ENCODE measurements at regions not wholly inside any gene's neighbourhood (a gene's known extent, or its start where the extent isn't known, plus 50 kb on each side); places are given as distances from the start of the nearest gene placed in this dataset.
A peak's percentile ranks its signal among the peaks of the same experiment; 100 is the strongest.
"Not testable (repeated sequence)": the region's sequence is repeated elsewhere in the genome, so short reads cannot be mapped to it uniquely, and the experiment has no call there.

DNA sequence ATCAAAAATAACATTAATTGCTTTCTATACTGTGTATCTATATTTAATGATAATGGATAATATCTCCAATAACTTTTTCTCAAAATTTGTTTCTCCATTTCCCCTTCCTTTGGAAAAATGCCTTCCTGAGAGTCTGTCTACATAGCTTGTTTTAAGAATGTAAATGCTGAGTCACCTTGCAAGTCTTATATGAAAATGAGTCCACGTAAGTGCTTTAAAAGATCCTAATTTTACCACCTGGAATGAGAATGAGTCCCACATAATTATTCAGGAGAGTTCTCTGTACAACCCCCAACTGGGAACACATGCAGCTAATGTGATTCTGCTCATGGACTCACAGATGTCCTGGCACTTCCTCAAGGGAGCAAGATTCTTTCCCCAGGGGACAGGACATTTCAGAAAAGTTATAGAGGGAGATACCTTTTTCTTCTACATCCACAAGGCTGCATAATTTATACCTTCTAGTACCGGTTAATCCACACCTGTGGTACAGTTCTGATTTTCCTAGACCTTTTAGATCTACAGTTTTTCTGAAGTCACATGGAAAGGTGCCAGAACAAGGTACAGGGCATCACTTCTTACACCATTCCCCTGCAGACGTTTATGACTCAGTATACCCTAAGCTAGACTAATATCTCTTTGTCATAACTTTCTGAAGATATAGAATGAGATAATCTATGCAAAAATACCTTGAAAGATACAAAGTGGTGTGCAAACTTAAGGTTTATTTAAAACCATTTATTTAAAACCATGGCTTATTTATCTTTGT, 314.1 kb downstream of the CETN3 start:
- no peaks in the 10 kb centered on the region for H3K9me3 ChIP-seq
- H3K27me3 ChIP-seq, result no peaks in the 10 kb centered on the region
- H3K36me3 ChIP-seq, result no peaks in the 10 kb centered on the region
- peaks cover 0 to 30% (median 19%) of the 10 kb centered on the region in 4 donors for H3K4me1 ChIP-seq
- no peak overlapping the region for H3K4me3 ChIP-seq
- intact Hi-C loops (cut with DNase I), result no loop called here
- WGBS, 2 donors, result 85 to 87% methylated on average over 3 of the region's 3 CpGs
- DNase-seq, result no peak
- H3K27ac ChIP-seq, result peak overlapping the region in 2 of 4 donors; percentile 22 to 42
- TF ChIP-seq POLR2AphosphoS5 (IDR thresholded peaks at IDR 0.05) (no peak), CTCF (IDR thresholded peaks at IDR 0.05) (no peak), POLR2A (IDR thresholded peaks at IDR 0.05) (no peak), EP300 (IDR thresholded peaks at IDR 0.05) (no peak)

DNA sequence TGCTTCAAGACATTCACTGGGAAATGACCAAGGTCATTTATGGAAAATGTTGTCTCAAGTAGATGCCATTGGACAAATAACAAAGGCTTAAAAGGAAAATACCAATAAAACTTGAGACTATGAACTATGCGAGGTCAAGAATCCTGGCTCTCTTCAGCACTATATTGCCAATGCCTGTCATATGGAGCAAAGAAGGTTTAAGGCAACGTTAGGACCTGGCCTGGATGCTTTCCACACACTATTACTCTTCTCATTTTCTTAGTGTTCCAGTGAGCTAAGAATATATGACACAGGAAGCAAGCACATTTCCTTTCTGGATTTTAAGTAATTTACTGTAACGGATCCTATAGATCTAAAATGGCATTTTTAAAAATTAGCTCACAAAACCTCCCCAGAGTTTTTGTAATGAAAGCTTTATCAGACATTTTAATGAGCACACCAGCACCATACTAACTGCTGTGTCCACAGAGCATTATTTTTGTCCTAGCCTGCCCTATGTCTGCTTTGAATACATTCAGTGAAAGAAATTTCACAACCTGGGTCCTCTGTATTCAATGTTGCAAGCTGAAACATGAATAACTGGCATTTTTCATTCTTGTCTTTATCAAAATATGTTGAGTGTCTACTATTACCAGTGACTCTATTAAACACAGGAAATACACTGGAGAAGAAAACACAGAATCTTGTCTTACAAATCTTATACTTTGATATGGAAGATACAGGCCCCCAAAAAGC, 315.6 kb downstream of the CETN3 start:
- Histone ChIP-seq H3K27me3 (no peaks in the 10 kb centered on the region), H3K9me3 (no peaks in the 10 kb centered on the region), H3K36me3 (no peaks in the 10 kb centered on the region), H3K27ac (peak overlapping the region in 2 of 4 donors; percentile 22 to 42), H3K4me3 (no peak overlapping the region), H3K4me1 (peaks cover 0 to 30% (median 19%) of the 10 kb centered on the region in 4 donors)
- intact Hi-C loops (cut with DNase I), result no loop called here
- no peak for DNase-seq
- 15 to 39% methylated on average over 3 of the region's 3 CpGs for WGBS, 2 donors
- TF ChIP-seq POLR2AphosphoS5 (IDR thresholded peaks at IDR 0.05) (peak in 1 of 4 donors; percentile 15), EP300 (IDR thresholded peaks at IDR 0.05) (peak in 1 of 4 donors; percentile 3), CTCF (IDR thresholded peaks at IDR 0.05) (no peak)

GRCh38 chr5:90092734-90093133, 316.8 kb downstream of the CETN3 start:
- no peak for DNase-seq
- Histone ChIP-seq H3K4me1 (peaks cover 0 to 30% (median 19%) of the 10 kb centered on the region in 4 donors), H3K27me3 (no peaks in the 10 kb centered on the region), H3K27ac (peak overlapping the region in 2 of 4 donors; percentile 9 to 42), H3K9me3 (no peaks in the 10 kb centered on the region), H3K36me3 (no peaks in the 10 kb centered on the region), H3K4me3 (no peak overlapping the region)
- intact Hi-C loops (cut with DNase I), result no loop called here
- no peak for TF ChIP-seq CTCF (IDR thresholded peaks at IDR 0.05)
- TF ChIP-seq POLR2AphosphoS5 (IDR thresholded peaks at IDR 0.05), result no peak
- no peak for TF ChIP-seq POLR2A (IDR thresholded peaks at IDR 0.05)
- TF ChIP-seq EP300 (IDR thresholded peaks at IDR 0.05), result no peak
- WGBS, 2 donors, result 74 to 76% methylated on average over 3 of the region's 3 CpGs

GRCh38 chr5:90084342-90084741, 325.2 kb downstream of the CETN3 start:
- no peak for DNase-seq
- intact Hi-C loops (cut with DNase I), result no loop called here
- H3K9me3 ChIP-seq, result no peaks in the 10 kb centered on the region
- no peaks in the 10 kb centered on the region for H3K27me3 ChIP-seq
- 90 to 96% methylated on average over 3 of the region's 3 CpGs for WGBS, 2 donors
- no peaks in the 10 kb centered on the region for H3K4me1 ChIP-seq
- TF ChIP-seq POLR2A (IDR thresholded peaks at IDR 0.05), result no peak
- TF ChIP-seq POLR2AphosphoS5 (IDR thresholded peaks at IDR 0.05), result no peak
- TF ChIP-seq CTCF (IDR thresholded peaks at IDR 0.05), result no peak
- TF ChIP-seq EP300 (IDR thresholded peaks at IDR 0.05), result no peak
- H3K4me3 ChIP-seq, result no peak overlapping the region
- H3K27ac ChIP-seq, result no peak overlapping the region
- H3K36me3 ChIP-seq, result no peaks in the 10 kb centered on the region

GRCh38 chr5:90073026-90073570, 336.5 kb downstream of the CETN3 start:
- DNase-seq; H3K27ac ChIP-seq; H3K9me3 ChIP-seq; H3K4me1 ChIP-seq; intact Hi-C loops (cut with DNase I); H3K27me3 ChIP-seq; H3K4me3 ChIP-seq; H3K36me3 ChIP-seq: not testable (repeated sequence)
- 91 to 96% methylated on average over 22 of the region's 22 CpGs for WGBS, 2 donors
